ENCODE measurements at regions not wholly inside any gene's neighbourhood (a gene's known extent, or its start where the extent isn't known, plus 50 kb on each side); places are given as distances from the start of the nearest gene placed in this dataset.

- no peak for DNase-seq
Measured at GRCh38 chr1:238143038-238143437, 252.3 kb upstream of the ZP4 start.

- no peak for DNase-seq
Measured at GRCh38 chr1:238141353-238141752, 250.6 kb upstream of the ZP4 start.

- DNase-seq = no peak
Measured at GRCh38 chr1:238139713-238140112, 249.0 kb upstream of the ZP4 start.

- DNase-seq = no peak
Measured at GRCh38 chr1:238138059-238138626, 247.4 kb upstream of the ZP4 start.

GRCh38 chr1:238135708-238136664 lies 245.3 kb upstream of the ZP4 start:
- no peak for DNase-seq

GRCh38 chr1:238129677-238130076 lies 239.0 kb upstream of the ZP4 start:
- DNase-seq = no peak

- no peak for DNase-seq
Measured at GRCh38 chr1:238123201-238123600, 232.5 kb upstream of the ZP4 start.

GRCh38 chr1:238119861-238120260 lies 229.1 kb upstream of the ZP4 start:
- DNase-seq = no peak

GRCh38 chr1:238119060-238119459 lies 228.3 kb upstream of the ZP4 start:
- DNase-seq = no peak

- DNase-seq = no peak
Measured at GRCh38 chr1:238115852-238116251, 225.1 kb upstream of the ZP4 start.

GRCh38 chr1:238112952-238113621 lies 222.4 kb upstream of the ZP4 start:
- DNase-seq = no peak

- DNase-seq = no peak
Measured at GRCh38 chr1:238111516-238111915, 220.8 kb upstream of the ZP4 start.

- DNase-seq = no peak
Measured at GRCh38 chr1:238111081-238111480, 220.4 kb upstream of the ZP4 start.

- DNase-seq = no peak
Measured at GRCh38 chr1:238108417-238108816, 217.7 kb upstream of the ZP4 start.

- no peak for DNase-seq
Measured at GRCh38 chr1:238107322-238107721, 216.6 kb upstream of the ZP4 start.

- no peak for DNase-seq
Measured at GRCh38 chr1:238104752-238105151, 214.0 kb upstream of the ZP4 start.

GRCh38 chr1:238101923-238102322 lies 211.2 kb upstream of the ZP4 start:
- no peak for DNase-seq

GRCh38 chr1:238099871-238100270 lies 209.1 kb upstream of the ZP4 start:
- DNase-seq = no peak

- DNase-seq = no peak
Measured at GRCh38 chr1:238089615-238090014, 198.9 kb upstream of the ZP4 start.

GRCh38 chr1:238088560-238089290 lies 198.0 kb upstream of the ZP4 start:
- DNase-seq = no peak

GRCh38 chr1:238073991-238074390 lies 183.3 kb upstream of the ZP4 start:
- no peak for DNase-seq

- DNase-seq = no peak
Measured at GRCh38 chr1:238071061-238071460, 180.3 kb upstream of the ZP4 start.

GRCh38 chr1:238063454-238063853 lies 172.7 kb upstream of the ZP4 start:
- no peak for DNase-seq
